Neural progenitor cell (in vitro differentiated cells): ENCODE measurements at regions not wholly inside any gene's neighbourhood (a gene's known extent, or its start where the extent isn't known, plus 50 kb on each side); places are given as distances from the start of the nearest gene placed in this dataset.

ENCODE experiments used
- DNase-seq: peaks from one replicate; pipeline ENCODE4 v3.0.0-alpha.2; 2016; ENCODE audit warnings: low spot score
- H2AFZ ChIP-seq: fragments of 200-600 bp; sonication (generic); replicated peaks from 2 replicates; pipeline ENCODE4 v1.6.1; 2016; ENCODE audit warnings: antibody characterized with exemption
- H3F3A ChIP-seq: fragments of 200-600 bp; sonication (generic); 2 replicates; pipeline ENCODE4 v1.6.1; 2016; ENCODE audit warnings: antibody characterized with exemption, low read depth
- H3K27ac ChIP-seq: fragments of 200-600 bp; sonication (generic); 2 replicates; pipeline ENCODE4 v1.5.1; 2016; ENCODE audit warnings: mild to moderate bottlenecking
- H3K27me3 ChIP-seq: fragments of 200-600 bp; sonication (generic); 2 replicates; pipeline ENCODE4 v1.6.1; 2016; ENCODE audit warnings: mild to moderate bottlenecking, moderate library complexity
- H3K36me3 ChIP-seq: fragments of 200-600 bp; sonication (generic); 2 replicates; pipeline ENCODE4 v1.5.1; 2016
- H3K4me1 ChIP-seq: fragments of 200-600 bp; sonication (generic); 2 replicates; pipeline ENCODE4 v1.6.1; 2016; ENCODE audit warnings: mixed run types
- H3K4me2 ChIP-seq: fragments of 200-600 bp; sonication (generic); 2 replicates; pipeline ENCODE4 v1.6.1; 2016
- H3K4me3 ChIP-seq: fragments of 200-600 bp; sonication (generic); 2 replicates; pipeline ENCODE4 v1.5.1; 2016
- H3K79me2 ChIP-seq: fragments of 200-600 bp; sonication (generic); 2 replicates; pipeline ENCODE4 v1.6.1; 2016; ENCODE audit warnings: low read depth
- H3K9ac ChIP-seq: fragments of 200-600 bp; sonication (generic); 2 replicates; pipeline ENCODE4 v1.6.1; 2016
- H3K9me3 ChIP-seq: fragments of 200-600 bp; sonication (generic); 2 replicates; pipeline ENCODE4 v1.5.1; 2016; ENCODE audit warnings: low read depth
- H4K20me1 ChIP-seq: fragments of 200-600 bp; sonication (generic); 2 replicates; pipeline ENCODE4 v1.6.1; 2016; ENCODE audit warnings: low read depth
- H3K27ac Mint-ChIP-seq: 3 replicates; pipeline ENCODE4 v1.8.0; 2021; ENCODE audit warnings: mixed read lengths
- H3K27me3 Mint-ChIP-seq: 2 replicates; pipeline ENCODE4 v1.8.0; 2022; ENCODE audit warnings: low read depth, mild to moderate bottlenecking, inconsistent platforms, moderate library complexity, mixed read lengths; ENCODE audit not compliant: insufficient read depth
- H3K36me3 Mint-ChIP-seq: 3 replicates; pipeline ENCODE4 v1.8.0; 2021; ENCODE audit warnings: mixed read lengths
- H3K4me1 Mint-ChIP-seq: 3 replicates; pipeline ENCODE4 v1.8.0; 2021; ENCODE audit warnings: mixed read lengths
- H3K4me3 Mint-ChIP-seq: 3 replicates; pipeline ENCODE4 v1.8.0; 2021; ENCODE audit warnings: mild to moderate bottlenecking, moderate library complexity, mixed read lengths
- H3K9me3 Mint-ChIP-seq: 3 replicates; pipeline ENCODE4 v1.8.0; 2020; ENCODE audit warnings: mixed read lengths
- EZH2 ChIP-seq: fragments of 200-600 bp; sonication (generic); IDR thresholded peaks from 2 replicates; pipeline ENCODE4 v1.6.1; 2017; ENCODE audit warnings: antibody characterized with exemption, mild to moderate bottlenecking, moderate library complexity
- EZH2phosphoT487 ChIP-seq: fragments of 200-600 bp; sonication (generic); IDR thresholded peaks from 2 replicates; pipeline ENCODE4 v1.6.1; 2017; ENCODE audit warnings: antibody characterized with exemption
- TF ChIP-seq, protein P1 (sequence below): fragments of 200-600 bp; sonication (generic); IDR thresholded peaks from 2 replicates; pipeline ENCODE4 v1.5.1; 2017; ENCODE audit warnings: antibody characterized with exemption, mild to moderate bottlenecking

GRCh38 chr10:21363092-21363730, 162.3 kb downstream of the SKIDA1 start:
- Mint-ChIP-seq H3K27ac (peak overlapping the region; percentile 52), H3K4me3 (peak overlapping the region; percentile 46), H3K27me3 (peaks cover 2% of the 10 kb centered on the region), H3K9me3 (no peaks in the 10 kb centered on the region), H3K4me1 (peaks cover 47% of the 10 kb centered on the region), H3K36me3 (no peaks in the 10 kb centered on the region)
- H3K9me3 ChIP-seq, result no peaks in the 10 kb centered on the region
- H4K20me1 ChIP-seq, result peaks cover 4% of the 10 kb centered on the region
- H3K4me3 ChIP-seq, result no peak overlapping the region
- H3K27me3 ChIP-seq, result no peaks in the 10 kb centered on the region
- no peak for DNase-seq
- no peaks in the 10 kb centered on the region for H3K36me3 ChIP-seq
- peak overlapping the region; percentile 67 for H3K4me2 ChIP-seq
- TF ChIP-seq, protein P1, sequence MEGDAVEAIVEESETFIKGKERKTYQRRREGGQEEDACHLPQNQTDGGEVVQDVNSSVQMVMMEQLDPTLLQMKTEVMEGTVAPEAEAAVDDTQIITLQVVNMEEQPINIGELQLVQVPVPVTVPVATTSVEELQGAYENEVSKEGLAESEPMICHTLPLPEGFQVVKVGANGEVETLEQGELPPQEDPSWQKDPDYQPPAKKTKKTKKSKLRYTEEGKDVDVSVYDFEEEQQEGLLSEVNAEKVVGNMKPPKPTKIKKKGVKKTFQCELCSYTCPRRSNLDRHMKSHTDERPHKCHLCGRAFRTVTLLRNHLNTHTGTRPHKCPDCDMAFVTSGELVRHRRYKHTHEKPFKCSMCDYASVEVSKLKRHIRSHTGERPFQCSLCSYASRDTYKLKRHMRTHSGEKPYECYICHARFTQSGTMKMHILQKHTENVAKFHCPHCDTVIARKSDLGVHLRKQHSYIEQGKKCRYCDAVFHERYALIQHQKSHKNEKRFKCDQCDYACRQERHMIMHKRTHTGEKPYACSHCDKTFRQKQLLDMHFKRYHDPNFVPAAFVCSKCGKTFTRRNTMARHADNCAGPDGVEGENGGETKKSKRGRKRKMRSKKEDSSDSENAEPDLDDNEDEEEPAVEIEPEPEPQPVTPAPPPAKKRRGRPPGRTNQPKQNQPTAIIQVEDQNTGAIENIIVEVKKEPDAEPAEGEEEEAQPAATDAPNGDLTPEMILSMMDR, result no peak
- H3K9ac ChIP-seq, result no peak overlapping the region
- no peaks in the 10 kb centered on the region for H3K79me2 ChIP-seq
- no peak overlapping the region for H2AFZ ChIP-seq
- H3F3A ChIP-seq, result peaks cover 26% of the 10 kb centered on the region
- H3K4me1 ChIP-seq, result peaks cover 33% of the 10 kb centered on the region
- no peak overlapping the region for H3K27ac ChIP-seq

DNA sequence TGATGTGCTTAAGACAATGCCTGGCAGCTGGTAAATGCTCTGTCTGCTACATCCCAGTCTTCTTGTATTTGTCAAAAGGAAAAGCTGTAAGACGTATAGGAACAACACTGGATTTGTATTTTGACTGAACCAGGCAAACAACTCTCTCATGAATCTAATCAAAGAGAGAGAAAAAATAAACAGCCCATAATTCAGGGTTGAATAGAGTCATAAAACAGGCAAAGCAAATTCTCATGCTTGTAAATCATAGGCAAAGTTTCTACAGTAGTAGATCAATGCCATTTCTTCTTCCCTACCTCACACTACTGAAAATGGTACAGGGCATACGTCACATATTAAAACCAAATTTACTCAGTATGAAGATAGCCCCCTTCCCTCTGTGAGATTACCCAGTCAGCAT, 166.3 kb downstream of the SKIDA1 start:
- Histone ChIP-seq H3K4me1 (peaks cover 24% of the 10 kb centered on the region), H2AFZ (no peak overlapping the region), H3K27me3 (no peaks in the 10 kb centered on the region), H3K9me3 (no peaks in the 10 kb centered on the region), H3K9ac (no peak overlapping the region), H3K79me2 (no peaks in the 10 kb centered on the region), H3K4me2 (no peak overlapping the region), H3K4me3 (no peak overlapping the region), H3K36me3 (no peaks in the 10 kb centered on the region), H3F3A (peaks cover 15% of the 10 kb centered on the region), H4K20me1 (no peaks in the 10 kb centered on the region), H3K27ac (no peak overlapping the region)
- DNase-seq, result no peak
- H3K4me1 Mint-ChIP-seq, result peaks cover 36% of the 10 kb centered on the region
- H3K27ac Mint-ChIP-seq, result no peak overlapping the region
- H3K9me3 Mint-ChIP-seq, result no peaks in the 10 kb centered on the region
- TF ChIP-seq EZH2, result no peak
- TF ChIP-seq EZH2phosphoT487, result no peak
- TF ChIP-seq, protein P1, result no peak
- H3K36me3 Mint-ChIP-seq, result no peaks in the 10 kb centered on the region
- no peak overlapping the region for H3K4me3 Mint-ChIP-seq
- H3K27me3 Mint-ChIP-seq, result peaks cover 2% of the 10 kb centered on the region

DNA sequence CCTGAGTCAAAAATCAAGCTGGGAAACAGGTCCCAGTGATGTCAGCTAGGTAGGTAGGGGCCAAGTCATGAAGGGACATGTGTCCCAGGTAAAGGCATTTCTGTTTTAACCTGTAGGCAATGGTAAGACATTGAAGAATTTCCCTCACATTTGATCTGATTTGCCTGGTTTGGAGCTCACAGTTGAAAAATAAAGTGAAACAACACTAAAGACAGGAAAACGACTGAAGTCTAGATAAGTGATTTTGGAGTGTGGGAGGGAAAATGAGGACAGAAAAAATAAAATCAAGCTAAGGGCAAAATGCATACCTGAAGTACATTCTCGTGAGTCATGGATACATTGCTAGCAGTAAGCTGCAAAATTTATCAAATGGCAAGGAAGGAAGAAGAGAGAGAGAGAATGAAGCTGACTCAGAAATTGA, 169.9 kb downstream of the SKIDA1 start:
- Histone ChIP-seq H3K4me3 (no peak overlapping the region), H3K27me3 (no peaks in the 10 kb centered on the region), H3K9me3 (no peaks in the 10 kb centered on the region), H4K20me1 (no peaks in the 10 kb centered on the region), H3F3A (no peaks in the 10 kb centered on the region), H2AFZ (no peak overlapping the region), H3K27ac (no peak overlapping the region), H3K4me2 (no peak overlapping the region), H3K79me2 (no peaks in the 10 kb centered on the region), H3K9ac (no peak overlapping the region), H3K36me3 (no peaks in the 10 kb centered on the region), H3K4me1 (peaks cover 13% of the 10 kb centered on the region)
- Mint-ChIP-seq H3K36me3 (peaks cover 2% of the 10 kb centered on the region), H3K27ac (no peak overlapping the region), H3K9me3 (peaks cover 7% of the 10 kb centered on the region), H3K27me3 (peaks cover 4% of the 10 kb centered on the region), H3K4me1 (peaks cover 9% of the 10 kb centered on the region), H3K4me3 (no peak overlapping the region)
- TF ChIP-seq, protein P1, result no peak
- TF ChIP-seq EZH2 (no peak), EZH2phosphoT487 (no peak)
- no peak for DNase-seq
